ENCODE measurements at regions not wholly inside any gene's neighbourhood (a gene's known extent, or its start where the extent isn't known, plus 50 kb on each side); places are given as distances from the start of the nearest gene placed in this dataset.

GRCh38 chr1:103986792-103987191 is 237.1 kb downstream of the AMY1C start:
- Histone ChIP-seq H3K36me3 (ENCODE audit: insufficient read depth, low read length) (no peaks in the 10 kb centered on the region), H4K20me1 (ENCODE audit: insufficient read depth, low read length) (no peaks in the 10 kb centered on the region), H3K27ac (ENCODE audit: low read length) (no peak overlapping the region), H3K27me3 (ENCODE audit: insufficient read depth, low read length, poor library complexity) (no peaks in the 10 kb centered on the region), H3K9ac (ENCODE audit: low read depth, low read length) (no peak overlapping the region), H3K4me2 (ENCODE audit: insufficient read depth, low read length) (no peak overlapping the region), H2AFZ (ENCODE audit: low read depth, low read length) (no peak overlapping the region), H3K79me2 (ENCODE audit: insufficient read depth, low read length) (no peaks in the 10 kb centered on the region), H3K9me3 (ENCODE audit: insufficient read depth, low read length, severe bottlenecking) (no peaks in the 10 kb centered on the region), H3K4me3 (ENCODE audit: low read depth in 1 of 2, low read length in 2 of 2) (no peak overlapping the region), H3K4me1 (ENCODE audit: insufficient read depth, low read length) (no peaks in the 10 kb centered on the region)
- ATAC-seq (ENCODE audit: insufficient read depth, low read depth) (no peak), DNase-seq (no peak)
- TF ChIP-seq, protein P1, sequence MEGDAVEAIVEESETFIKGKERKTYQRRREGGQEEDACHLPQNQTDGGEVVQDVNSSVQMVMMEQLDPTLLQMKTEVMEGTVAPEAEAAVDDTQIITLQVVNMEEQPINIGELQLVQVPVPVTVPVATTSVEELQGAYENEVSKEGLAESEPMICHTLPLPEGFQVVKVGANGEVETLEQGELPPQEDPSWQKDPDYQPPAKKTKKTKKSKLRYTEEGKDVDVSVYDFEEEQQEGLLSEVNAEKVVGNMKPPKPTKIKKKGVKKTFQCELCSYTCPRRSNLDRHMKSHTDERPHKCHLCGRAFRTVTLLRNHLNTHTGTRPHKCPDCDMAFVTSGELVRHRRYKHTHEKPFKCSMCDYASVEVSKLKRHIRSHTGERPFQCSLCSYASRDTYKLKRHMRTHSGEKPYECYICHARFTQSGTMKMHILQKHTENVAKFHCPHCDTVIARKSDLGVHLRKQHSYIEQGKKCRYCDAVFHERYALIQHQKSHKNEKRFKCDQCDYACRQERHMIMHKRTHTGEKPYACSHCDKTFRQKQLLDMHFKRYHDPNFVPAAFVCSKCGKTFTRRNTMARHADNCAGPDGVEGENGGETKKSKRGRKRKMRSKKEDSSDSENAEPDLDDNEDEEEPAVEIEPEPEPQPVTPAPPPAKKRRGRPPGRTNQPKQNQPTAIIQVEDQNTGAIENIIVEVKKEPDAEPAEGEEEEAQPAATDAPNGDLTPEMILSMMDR (IDR thresholded peaks at IDR 0.05; ENCODE audit: borderline replicate concordance, extremely low read depth, low read length, poor library complexity, severe bottlenecking): no peak
- TF ChIP-seq EZH2 (IDR thresholded peaks at IDR 0.05; ENCODE audit: borderline replicate concordance, low read depth, low read length, severe bottlenecking): no peak

- TF ChIP-seq, protein P1 (IDR thresholded peaks at IDR 0.05; ENCODE audit: borderline replicate concordance, extremely low read depth, low read length, poor library complexity, severe bottlenecking): no peak
- H3K9ac ChIP-seq (ENCODE audit: low read depth, low read length): no peak overlapping the region
- ATAC-seq (ENCODE audit: insufficient read depth, low read depth): no peak
- H3K27me3 ChIP-seq (ENCODE audit: insufficient read depth, low read length, poor library complexity): no peaks in the 10 kb centered on the region
- H3K36me3 ChIP-seq (ENCODE audit: insufficient read depth, low read length): no peaks in the 10 kb centered on the region
- H3K4me1 ChIP-seq (ENCODE audit: insufficient read depth, low read length): no peaks in the 10 kb centered on the region
- H4K20me1 ChIP-seq (ENCODE audit: insufficient read depth, low read length): no peaks in the 10 kb centered on the region
- H2AFZ ChIP-seq (ENCODE audit: low read depth, low read length): no peak overlapping the region
- no peaks in the 10 kb centered on the region for H3K79me2 ChIP-seq (ENCODE audit: insufficient read depth, low read length)
- H3K9me3 ChIP-seq (ENCODE audit: insufficient read depth, low read length, severe bottlenecking): no peaks in the 10 kb centered on the region
- H3K27ac ChIP-seq (ENCODE audit: low read length): no peak overlapping the region
- H3K4me3 ChIP-seq (ENCODE audit: low read depth in 1 of 2, low read length in 2 of 2): no peak overlapping the region
- H3K4me2 ChIP-seq (ENCODE audit: insufficient read depth, low read length): no peak overlapping the region
- no peak for DNase-seq
These were observed 247.9 kb downstream of the AMY1C start for GRCh38 chr1:103997631-103998030.

GRCh38 chr1:104018922-104019674 is 269.4 kb downstream of the AMY1C start:
- no peak for ATAC-seq (ENCODE audit: insufficient read depth, low read depth)
- TF ChIP-seq, protein P1 (IDR thresholded peaks at IDR 0.05; ENCODE audit: borderline replicate concordance, extremely low read depth, low read length, poor library complexity, severe bottlenecking): no peak
- no peak for TF ChIP-seq EZH2 (IDR thresholded peaks at IDR 0.05; ENCODE audit: borderline replicate concordance, low read depth, low read length, severe bottlenecking)
- H3K36me3 ChIP-seq (ENCODE audit: insufficient read depth, low read length): no peaks in the 10 kb centered on the region

More at GRCh38 chr1:104018922-104019674, 269.4 kb downstream of the AMY1C start:
- Histone ChIP-seq H3K9me3 (ENCODE audit: insufficient read depth, low read length, severe bottlenecking) (no peaks in the 10 kb centered on the region), H3K27ac (ENCODE audit: low read length) (no peak overlapping the region), H2AFZ (ENCODE audit: low read depth, low read length) (no peak overlapping the region), H3K4me2 (ENCODE audit: insufficient read depth, low read length) (no peak overlapping the region), H3K27me3 (ENCODE audit: insufficient read depth, low read length, poor library complexity) (no peaks in the 10 kb centered on the region), H3K4me1 (ENCODE audit: insufficient read depth, low read length) (no peaks in the 10 kb centered on the region), H3K9ac (ENCODE audit: low read depth, low read length) (no peak overlapping the region), H4K20me1 (ENCODE audit: insufficient read depth, low read length) (no peaks in the 10 kb centered on the region), H3K4me3 (ENCODE audit: low read depth in 1 of 2, low read length in 2 of 2) (no peak overlapping the region), H3K79me2 (ENCODE audit: insufficient read depth, low read length) (no peaks in the 10 kb centered on the region)
- no peak for DNase-seq
